H1 (cell line): ENCODE measurements at regions not wholly inside any gene's neighbourhood (a gene's known extent, or its start where the extent isn't known, plus 50 kb on each side); places are given as distances from the start of the nearest gene placed in this dataset.

ENCODE experiments used
- CTCF ChIA-PET: fragments of 300-600 bp; sonication (Branson Sonifier 250); formaldehyde crosslinking; loops from one replicate; lab custom pipeline; 2021; ENCODE audit not compliant: partially characterized antibody; lab: Charles Lee
- POLR2A ChIA-PET: fragments of 300-600 bp; sonication (Branson Sonifier 250); formaldehyde crosslinking; loops from one replicate; lab custom pipeline; 2021; ENCODE audit warnings: inconsistent platforms; ENCODE audit not compliant: partially characterized antibody; lab: Charles Lee
- DNase-seq, 2 experiments: peaks; one replicate each; pipeline versions ENCODE4 v3.0.0 to v3.0.0-alpha.2; 2010 to 2022; ENCODE audit warnings: low spot score in 2 of 2, low read depth in 1 of 2, mixed read lengths in 1 of 2
- FAIRE-seq: peaks from 2 replicates; lab custom pipeline; 2011; peaks lifted over from hg19 to GRCh38; lab: Jason Lieb, UNC
- H2AFZ ChIP-seq: 2 replicates; pipeline ENCODE4 v1.8.1; 2012; ENCODE audit warnings: low read length, inconsistent platforms
- H2AK5ac ChIP-seq: 2 replicates; pipeline ENCODE4 v1.6.1; 2013; ENCODE audit warnings: low read depth, low read length
- H2BK120ac ChIP-seq: replicated peaks from 2 replicates; pipeline ENCODE3; 2013; ENCODE audit warnings: low read depth, low read length, inconsistent platforms
- H2BK12ac ChIP-seq: 2 replicates; pipeline ENCODE4 v1.6.1; 2013; ENCODE audit warnings: low read depth, low read length
- H2BK15ac ChIP-seq: 2 replicates; pipeline ENCODE4 v1.6.1; 2013; ENCODE audit warnings: low read length
- H2BK20ac ChIP-seq: 2 replicates; pipeline ENCODE4 v1.6.1; 2013; ENCODE audit warnings: low read length
- H2BK5ac ChIP-seq: 2 replicates; pipeline ENCODE4 v1.6.1; 2013; ENCODE audit warnings: low read depth, low read length
- H3K14ac ChIP-seq: 2 replicates; pipeline ENCODE4 v1.6.1; 2013; ENCODE audit warnings: inconsistent platforms; ENCODE audit not compliant: insufficient read length
- H3K18ac ChIP-seq: 2 replicates; pipeline ENCODE4 v1.6.1; 2013; ENCODE audit warnings: low read length; ENCODE audit errors: extremely low read depth
- H3K23ac ChIP-seq: 2 replicates; pipeline ENCODE4 v1.6.1; 2013; ENCODE audit warnings: inconsistent platforms; ENCODE audit not compliant: insufficient read length
- H3K23me2 ChIP-seq: 2 replicates; pipeline ENCODE4 v1.6.1; 2013; ENCODE audit warnings: low read depth, low read length
- H3K27ac ChIP-seq: 2 replicates; pipeline ENCODE4 v1.6.1; 2011; ENCODE audit warnings: low read depth, low read length, inconsistent platforms
- H3K27me3 ChIP-seq, 4 experiments: replicated peaks in 1 of 4; 1 replicate in 1 of 4; 2 replicates in 3 of 4; pipeline versions ENCODE4 v1.6.1 to v1.8.1; 2011 to 2013; ENCODE audit warnings: low read length in 3 of 4, mild to moderate bottlenecking in 3 of 4, inconsistent platforms in 2 of 4, mixed read lengths in 2 of 4, moderate library complexity in 1 of 4; ENCODE audit not compliant: control insufficient read depth in 3 of 4, insufficient read depth in 3 of 4; ENCODE audit errors: extremely low read depth in 1 of 4
- H3K36me3 ChIP-seq, 4 experiments: 2 replicates each; pipeline versions ENCODE4 v1.6.1 to v1.8.1; 2011 to 2013; ENCODE audit warnings: mild to moderate bottlenecking in 4 of 4, low read length in 3 of 4, moderate library complexity in 2 of 4, control low read depth in 1 of 4, inconsistent platforms in 1 of 4; ENCODE audit not compliant: insufficient read depth in 4 of 4, control insufficient read depth in 2 of 4
- H3K4ac ChIP-seq: replicated peaks from 2 replicates; pipeline ENCODE3; 2013; ENCODE audit warnings: low read length, low read depth, mixed read lengths, inconsistent platforms; ENCODE audit not compliant: insufficient read length
- H3K4me1 ChIP-seq, 4 experiments: replicated peaks in 1 of 4; 1 replicate in 1 of 4; 2 replicates in 3 of 4; pipeline versions ENCODE4 v1.6.1 to v1.8.1; 2011 to 2013; ENCODE audit warnings: low read length in 3 of 4, inconsistent platforms in 2 of 4, mixed read lengths in 1 of 4; ENCODE audit not compliant: insufficient read depth in 4 of 4, control insufficient read depth in 3 of 4
- H3K4me2 ChIP-seq, 2 experiments: 2 replicates each; pipeline versions ENCODE4 v1.6.1 to v1.8.1; 2011 to 2013; ENCODE audit warnings: low read depth in 2 of 2, low read length in 2 of 2, control low read depth in 1 of 2, inconsistent platforms in 1 of 2, mild to moderate bottlenecking in 1 of 2; ENCODE audit not compliant: insufficient read depth in 1 of 2
- H3K4me3 ChIP-seq, 4 experiments: fragments of 200-600, 300-600 bp in 1 of 4; sonication (generic), shearing (Covaris generic), sonication (Bioruptor Twin) in 1 of 4; 2 replicates each; pipeline versions ENCODE4 v1.5.1 to v1.8.1; 2011 to 2016; ENCODE audit warnings: low read length in 4 of 4, low read depth in 3 of 4, control low read depth in 2 of 4, inconsistent platforms in 2 of 4, mild to moderate bottlenecking in 2 of 4, mixed read lengths in 1 of 4, moderate library complexity in 1 of 4; ENCODE audit not compliant: insufficient read depth in 2 of 4; ENCODE audit errors: extremely low read depth in 1 of 4
- H3K56ac ChIP-seq: replicated peaks from 2 replicates; pipeline ENCODE3; 2013; ENCODE audit warnings: low read depth, mild to moderate bottlenecking, mixed read lengths, low read length, inconsistent platforms; ENCODE audit not compliant: insufficient read length
- H3K79me1 ChIP-seq: 2 replicates; pipeline ENCODE4 v1.6.1; 2013; ENCODE audit warnings: low read depth, low read length, control low read depth
- H3K79me2 ChIP-seq, 2 experiments: 2 replicates each; pipeline versions ENCODE4 v1.6.1 to v1.8.1; 2012 to 2013; ENCODE audit warnings: low read length in 2 of 2, mild to moderate bottlenecking in 2 of 2, inconsistent platforms in 1 of 2; ENCODE audit not compliant: insufficient read depth in 2 of 2, control insufficient read depth in 1 of 2
- H3K9ac ChIP-seq, 4 experiments: replicated peaks in 1 of 4; 1 replicate in 1 of 4; 2 replicates in 3 of 4; pipeline versions ENCODE4 v1.6.1 to v1.8.1; 2011 to 2013; ENCODE audit warnings: low read depth in 3 of 4, low read length in 3 of 4, control low read depth in 2 of 4, mild to moderate bottlenecking in 2 of 4, moderate library complexity in 2 of 4, inconsistent platforms in 1 of 4; ENCODE audit errors: extremely low read depth in 1 of 4
- H3K9me3 ChIP-seq, 2 experiments: 2 replicates each; pipeline versions ENCODE4 v1.6.1 to v1.8.1; 2012 to 2013; ENCODE audit warnings: mild to moderate bottlenecking in 2 of 2, moderate library complexity in 2 of 2, control low read depth in 1 of 2, inconsistent platforms in 1 of 2, low read depth in 1 of 2, low read length in 1 of 2, mixed read lengths in 1 of 2; ENCODE audit not compliant: insufficient read depth in 2 of 2
- H4K20me1 ChIP-seq, 2 experiments: replicated peaks in 1 of 2; 2 replicates each; pipeline versions ENCODE3 to v1.8.1; 2011 to 2013; ENCODE audit warnings: inconsistent platforms in 2 of 2, low read length in 2 of 2, mild to moderate bottlenecking in 1 of 2; ENCODE audit not compliant: insufficient read depth in 2 of 2, control insufficient read depth in 1 of 2
- H4K5ac ChIP-seq: 2 replicates; pipeline ENCODE4 v1.6.1; 2013; ENCODE audit warnings: low read length, low read depth, mixed read lengths, inconsistent platforms; ENCODE audit not compliant: insufficient read length
- H4K8ac ChIP-seq: 2 replicates; pipeline ENCODE4 v1.8.0; 2013; ENCODE audit warnings: mild to moderate bottlenecking, moderate library complexity, low read length, inconsistent platforms; ENCODE audit not compliant: insufficient read depth; ENCODE audit errors: extremely low read depth
- H4K91ac ChIP-seq: replicated peaks from 2 replicates; pipeline ENCODE3; 2013; ENCODE audit warnings: low read length, mixed read lengths, inconsistent platforms; ENCODE audit not compliant: insufficient read length
- BRCA1 ChIP-seq: IDR thresholded peaks from 2 replicates; pipeline ENCODE4 v1.6.1; 2012; ENCODE audit warnings: low read depth, low read length, improper control_type of control experiment
- CHD2 ChIP-seq: IDR thresholded peaks from 2 replicates; pipeline ENCODE4 v1.6.1; 2012; ENCODE audit warnings: low read length, improper control_type of control experiment
- EGR1 ChIP-seq: IDR thresholded peaks from 2 replicates; pipeline ENCODE4 v1.6.1; 2011; ENCODE audit warnings: low read depth, low read length, borderline replicate concordance
- GABPA ChIP-seq: IDR thresholded peaks from 2 replicates; pipeline ENCODE4 v1.6.1; 2011; ENCODE audit warnings: mild to moderate bottlenecking, low read length, moderate library complexity, borderline replicate concordance; ENCODE audit not compliant: insufficient read depth
- MAX ChIP-seq: IDR thresholded peaks from 2 replicates; pipeline ENCODE4 v1.6.1; 2012; ENCODE audit warnings: inconsistent platforms
- NANOG ChIP-seq: IDR thresholded peaks from 2 replicates; pipeline ENCODE4 v1.6.1; 2011; ENCODE audit warnings: low read length, low read depth, mild to moderate bottlenecking, inconsistent platforms; ENCODE audit not compliant: insufficient read depth, poor library complexity, severe bottlenecking
- NRF1 ChIP-seq: IDR thresholded peaks from 2 replicates; pipeline ENCODE4 v1.6.1; 2011; ENCODE audit warnings: mild to moderate bottlenecking, low read depth, low read length, improper control_type of control experiment
- RAD21 ChIP-seq, 2 experiments: IDR thresholded peaks in 1 of 2; conservative IDR thresholded peaks in 1 of 2; 2 replicates each; pipeline ENCODE4 v1.6.1; 2011; ENCODE audit warnings: low read depth in 2 of 2, low read length in 2 of 2, improper control_type of control experiment in 1 of 2, inconsistent platforms in 1 of 2, mild to moderate bottlenecking in 1 of 2, moderate library complexity in 1 of 2
- RBBP5 ChIP-seq: IDR thresholded peaks from 2 replicates; pipeline ENCODE4 v1.7.1; 2012; ENCODE audit warnings: low read depth, mild to moderate bottlenecking, inconsistent platforms, low read length, moderate library complexity, borderline replicate concordance
- RNF2 ChIP-seq: fragments of 200-900, 300-1000 bp; sonication (generic); IDR thresholded peaks from 2 replicates; pipeline ENCODE4 v1.7.1; 2016; ENCODE audit warnings: borderline replicate concordance, low read depth, mild to moderate bottlenecking, antibody characterized with exemption, low read length; ENCODE audit not compliant: poor library complexity, severe bottlenecking; ENCODE audit errors: missing control alignments
- TAF7 ChIP-seq: optimal IDR thresholded peaks from 2 replicates; pipeline ENCODE3; 2011; ENCODE audit warnings: low read depth, mild to moderate bottlenecking, inconsistent platforms, low read length, moderate library complexity, borderline replicate concordance
- TCF12 ChIP-seq: IDR thresholded peaks from 2 replicates; pipeline ENCODE4 v1.6.1; 2011; ENCODE audit warnings: low read depth, mild to moderate bottlenecking, low read length
- WGBS, 2 experiments: shearing (Covaris generic) in 1 of 2; methylation state at CpG; one replicate each; pipeline versions ENCODE4 v1.1.6 to v1.1.7; 2013 to 2015; ENCODE audit warnings: low lambda C conversion rate in 2 of 2, mixed read lengths in 2 of 2, inconsistent platforms in 1 of 2, low coverage in 1 of 2, missing lambda C conversion rate in 1 of 2; ENCODE audit not compliant: insufficient replicate concordance in 2 of 2, insufficient coverage in 1 of 2, insufficient read length in 1 of 2; ENCODE audit errors: extremely low coverage in 1 of 2, missing lambda C conversion rate in 1 of 2; 5-methylcytosine and 5-hydroxymethylcytosine counted together

GRCh38 chr10:10045765-10046028, 972.0 kb upstream of the CELF2 start:
- 95% methylated on average over 2 of the region's 2 CpGs; no CpG with 5 or more reads in 1 of the 2 experiments for WGBS, 2 experiments
- no peak overlapping the region for H3K23ac ChIP-seq
- no peak overlapping the region for H3K4me3 ChIP-seq
- no peaks in the 10 kb centered on the region for H3K79me2 ChIP-seq
- no peak overlapping the region for H2BK120ac ChIP-seq
- no peaks in the 10 kb centered on the region for H4K20me1 ChIP-seq
- H3K9me3 ChIP-seq: no peaks in the 10 kb centered on the region
- no peak overlapping the region for H3K9ac ChIP-seq
- no peak for FAIRE-seq
- H4K91ac ChIP-seq: no peak overlapping the region
- H3K27me3 ChIP-seq: no peaks in the 10 kb centered on the region
- ChIA-PET CTCF (no interaction called here), POLR2A (no interaction called here)
- no peak overlapping the region for H2BK12ac ChIP-seq
- no peak overlapping the region for H3K4me2 ChIP-seq
- no peak overlapping the region for H3K18ac ChIP-seq
- TF ChIP-seq RNF2: no peak
- no peak for TF ChIP-seq MAX
- no peak for TF ChIP-seq NRF1
- no peak for TF ChIP-seq CHD2
- TF ChIP-seq NANOG: no peak
- no peak for TF ChIP-seq EGR1
- TF ChIP-seq GABPA: no peak
- TF ChIP-seq TCF12: no peak
- TF ChIP-seq RBBP5: no peak
- TF ChIP-seq BRCA1: no peak
- TF ChIP-seq RAD21 (IDR thresholded peaks at IDR 0.05 in 1 of 2, conservative IDR thresholded peaks at IDR 0.05 in 1 of 2; ENCODE audit: low read depth in 2 of 2, low read length in 2 of 2): no peak
- TF ChIP-seq TAF7: no peak
- H3K27ac ChIP-seq: no peak overlapping the region
- no peak overlapping the region for H4K5ac ChIP-seq
- H3K14ac ChIP-seq: no peak overlapping the region
- H4K8ac ChIP-seq: no peak overlapping the region
- DNase-seq: no peak
- H3K56ac ChIP-seq: no peak overlapping the region
- H3K36me3 ChIP-seq: no peaks in the 10 kb centered on the region
- no peak overlapping the region for H2BK20ac ChIP-seq
- H3K79me1 ChIP-seq: no peaks in the 10 kb centered on the region
- H3K4me1 ChIP-seq: no peaks in the 10 kb centered on the region
- no peak overlapping the region for H2AK5ac ChIP-seq
- no peaks in the 10 kb centered on the region for H3K23me2 ChIP-seq
- H3K4ac ChIP-seq: no peak overlapping the region
- no peak overlapping the region for H2BK5ac ChIP-seq
- no peak overlapping the region for H2AFZ ChIP-seq
- H2BK15ac ChIP-seq: no peak overlapping the region
